RWPE2 (cell line): ENCODE measurements at regions not wholly inside any gene's neighbourhood (a gene's known extent, or its start where the extent isn't known, plus 50 kb on each side); places are given as distances from the start of the nearest gene placed in this dataset.

ENCODE experiments used
- ATAC-seq: fragments of 200-7000 bp; cut with Tn5 transposase; 3 replicates; pipeline ENCODE4 v1.9.1; 2021; ENCODE audit warnings: low read depth
- DNase-seq: peaks from one replicate; pipeline ENCODE4 v3.0.0-alpha.2; 2020; ENCODE audit warnings: low spot score
- H3K27ac ChIP-seq: fragments of 450-650 bp; 2 replicates; pipeline ENCODE4 v1.5.1; 2017; ENCODE audit warnings: mild to moderate bottlenecking; ENCODE audit not compliant: poor library complexity, severe bottlenecking
- H3K27me3 ChIP-seq: fragments of 250-450 bp; sonication (Bioruptor Pico); 2 replicates; pipeline ENCODE4 v1.5.1; 2021; ENCODE audit warnings: mild to moderate bottlenecking, moderate library complexity; ENCODE audit not compliant: insufficient read depth, poor library complexity, severe bottlenecking
- H3K36me3 ChIP-seq: fragments of 250-450 bp; sonication (Bioruptor Pico); 2 replicates; pipeline ENCODE4 v1.5.1; 2020; ENCODE audit warnings: low read depth, mild to moderate bottlenecking, moderate library complexity
- H3K4me1 ChIP-seq: fragments of 250-450 bp; sonication (Bioruptor Pico); 2 replicates; pipeline ENCODE4 v1.5.1; 2021; ENCODE audit warnings: mild to moderate bottlenecking, moderate library complexity; ENCODE audit not compliant: insufficient read depth, poor library complexity, severe bottlenecking
- H3K4me3 ChIP-seq: fragments of 250-450 bp; sonication (Bioruptor Pico); 2 replicates; pipeline ENCODE4 v1.5.1; 2021; ENCODE audit warnings: mild to moderate bottlenecking, moderate library complexity; ENCODE audit not compliant: severe bottlenecking
- H3K9me3 ChIP-seq: fragments of 250-450 bp; sonication (Bioruptor Pico); 2 replicates; pipeline ENCODE4 v1.5.1; 2021; ENCODE audit warnings: mild to moderate bottlenecking, moderate library complexity; ENCODE audit not compliant: severe bottlenecking
- CTCF ChIP-seq: fragments of 450-650 bp; IDR thresholded peaks from one replicate; pipeline ENCODE4 v1.5.1; 2017; ENCODE audit warnings: mild to moderate bottlenecking, moderate library complexity; ENCODE audit not compliant: poor library complexity, severe bottlenecking

- H3K4me3 ChIP-seq: peak overlapping the region; percentile 47
- ATAC-seq: no peak
- H3K27me3 ChIP-seq: peaks cover 43% of the 10 kb centered on the region
- no peaks in the 10 kb centered on the region for H3K4me1 ChIP-seq
- DNase-seq: no peak
- H3K27ac ChIP-seq: no peak overlapping the region
- H3K9me3 ChIP-seq: no peaks in the 10 kb centered on the region
- no peak for TF ChIP-seq CTCF
- H3K36me3 ChIP-seq: no peaks in the 10 kb centered on the region
These were observed 112.2 kb downstream of the DHX15 start for GRCh38 chr4:24472161-24472510.

DNA sequence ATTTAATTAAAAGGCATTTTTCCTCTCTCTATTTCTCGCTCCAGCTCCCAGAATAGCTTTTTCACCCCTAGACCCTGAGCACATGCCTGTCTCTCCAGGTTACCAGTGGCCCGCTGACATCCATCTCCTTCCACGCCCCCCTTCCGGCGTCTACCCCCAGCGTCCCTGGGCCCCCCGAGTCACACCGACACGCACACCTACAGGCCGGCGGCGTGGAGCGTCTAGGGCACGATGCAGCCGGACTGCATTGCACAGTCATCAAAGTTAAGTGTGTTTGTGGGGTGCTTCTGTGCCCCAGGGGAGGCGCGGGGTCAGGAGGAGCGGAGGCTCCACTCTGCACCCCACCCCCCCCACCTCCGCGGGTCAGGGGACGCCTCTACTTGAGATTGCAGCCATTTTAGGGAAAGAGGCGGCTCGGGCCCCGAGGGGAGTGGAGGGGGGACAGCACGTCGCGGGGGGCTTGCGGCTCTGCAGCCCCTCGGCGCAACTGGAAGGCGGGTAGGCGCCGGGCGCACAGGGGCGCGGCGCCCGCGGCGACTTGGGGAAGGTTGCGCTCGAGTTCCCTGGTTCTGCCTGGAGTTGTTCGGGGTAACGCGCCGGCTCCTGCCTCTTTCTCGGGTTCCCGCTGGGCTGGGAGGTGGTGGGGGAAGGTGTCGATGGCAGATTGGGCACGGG, 112.7 kb downstream of the DHX15 start:
- peak overlapping the region; percentile 47 for H3K4me3 ChIP-seq
- TF ChIP-seq CTCF: no peak
- H3K27ac ChIP-seq: no peak overlapping the region

DNA sequence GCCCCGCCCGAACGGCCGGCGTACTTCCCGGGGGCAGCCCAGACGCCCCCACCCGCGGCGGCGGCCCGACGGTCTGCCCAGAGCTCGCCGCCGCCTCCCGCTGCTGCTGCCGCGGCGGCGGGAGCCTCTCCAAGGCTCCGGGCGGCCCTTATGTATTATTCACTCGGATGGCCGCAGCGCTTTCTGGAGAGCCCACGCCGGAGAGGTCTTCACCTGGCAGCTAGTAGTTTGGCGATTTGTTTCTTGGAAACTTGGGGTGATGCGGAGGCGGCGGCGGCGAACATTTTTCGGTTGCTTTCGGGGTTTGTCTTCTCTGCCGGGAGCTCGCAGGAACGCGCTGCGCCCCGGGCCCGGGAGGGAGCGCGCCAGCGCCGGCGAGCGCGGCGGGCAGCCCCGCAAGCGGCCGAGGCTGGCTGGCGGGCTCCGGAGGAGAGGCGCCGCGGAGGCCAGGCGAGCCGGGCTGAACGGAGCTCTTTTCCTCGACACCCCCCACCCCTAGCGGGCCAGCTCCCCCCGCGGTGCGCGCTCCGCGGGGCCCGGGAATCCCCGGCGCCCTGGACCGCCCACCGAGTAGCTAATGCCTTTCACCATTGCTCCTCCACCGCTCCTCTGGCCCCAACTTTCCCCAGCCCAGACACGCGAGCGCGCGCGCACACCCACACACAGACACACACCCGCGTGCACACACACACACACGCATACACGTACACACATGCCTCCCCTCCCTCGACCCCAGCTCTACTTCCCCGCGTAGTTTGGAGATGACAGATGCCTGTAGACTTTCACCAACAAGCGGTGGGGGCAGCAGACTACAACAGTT, 113.5 kb downstream of the DHX15 start:
- Histone ChIP-seq H3K9me3 (no peaks in the 10 kb centered on the region), H3K36me3 (no peaks in the 10 kb centered on the region), H3K27ac (no peak overlapping the region), H3K4me1 (no peaks in the 10 kb centered on the region), H3K27me3 (peaks cover 43% of the 10 kb centered on the region), H3K4me3 (peak overlapping the region; percentile 47)
- TF ChIP-seq CTCF: no peak
- ATAC-seq: peak; percentile 11; the same call in 1 of the 3 replicates
- no peak for DNase-seq

More for the DNA sequence above, 112.7 kb downstream of the DHX15 start:
- Histone ChIP-seq H3K4me1 (no peaks in the 10 kb centered on the region), H3K27me3 (peaks cover 43% of the 10 kb centered on the region), H3K36me3 (no peaks in the 10 kb centered on the region), H3K9me3 (no peaks in the 10 kb centered on the region)
- no peak for DNase-seq
- no peak for ATAC-seq

GRCh38 chr4:24468071-24468470, 116.3 kb downstream of the DHX15 start:
- ATAC-seq (no peak), DNase-seq (no peak)
- no peaks in the 10 kb centered on the region for H3K9me3 ChIP-seq
- H3K4me3 ChIP-seq: no peak overlapping the region
- H3K27ac ChIP-seq: no peak overlapping the region
- H3K4me1 ChIP-seq: no peaks in the 10 kb centered on the region
- TF ChIP-seq CTCF: no peak
- peaks cover 46% of the 10 kb centered on the region for H3K27me3 ChIP-seq
- no peaks in the 10 kb centered on the region for H3K36me3 ChIP-seq

- Histone ChIP-seq H3K27ac (no peak overlapping the region), H3K36me3 (no peaks in the 10 kb centered on the region), H3K9me3 (no peaks in the 10 kb centered on the region), H3K4me3 (no peak overlapping the region), H3K27me3 (peaks cover 24% of the 10 kb centered on the region), H3K4me1 (no peaks in the 10 kb centered on the region)
- no peak for TF ChIP-seq CTCF
- DNase-seq (no peak), ATAC-seq (no peak)
These were observed 119.8 kb downstream of the DHX15 start for GRCh38 chr4:24464566-24464965.
